ENCODE measurements at regions not wholly inside any gene's neighbourhood (a gene's known extent, or its start where the extent isn't known, plus 50 kb on each side); places are given as distances from the start of the nearest gene placed in this dataset.

DNA sequence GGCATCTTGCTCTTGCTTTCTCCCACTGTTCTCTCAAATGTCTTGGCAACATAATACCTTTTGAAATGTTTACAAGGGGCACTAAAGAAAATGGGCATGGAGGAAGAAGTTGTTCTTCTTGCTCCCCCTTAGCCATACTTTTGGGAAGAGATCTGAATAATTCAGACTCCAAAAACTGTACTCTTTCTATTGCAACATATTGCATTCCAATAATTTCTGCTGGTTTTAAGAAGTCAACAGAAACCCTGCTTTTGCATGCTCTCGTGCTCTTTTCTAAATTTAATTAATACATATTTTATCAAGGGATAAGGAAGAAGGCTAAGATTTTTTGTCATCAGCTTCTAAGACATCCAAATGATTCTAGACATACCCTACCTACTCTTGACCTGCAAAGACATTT is 409.9 kb upstream of the SOX5 start:
- no peak overlapping the region for H3K4me3 ChIP-seq (ENCODE audit: low read depth, low read length, poor library complexity, severe bottlenecking)
- TF ChIP-seq, protein P1, sequence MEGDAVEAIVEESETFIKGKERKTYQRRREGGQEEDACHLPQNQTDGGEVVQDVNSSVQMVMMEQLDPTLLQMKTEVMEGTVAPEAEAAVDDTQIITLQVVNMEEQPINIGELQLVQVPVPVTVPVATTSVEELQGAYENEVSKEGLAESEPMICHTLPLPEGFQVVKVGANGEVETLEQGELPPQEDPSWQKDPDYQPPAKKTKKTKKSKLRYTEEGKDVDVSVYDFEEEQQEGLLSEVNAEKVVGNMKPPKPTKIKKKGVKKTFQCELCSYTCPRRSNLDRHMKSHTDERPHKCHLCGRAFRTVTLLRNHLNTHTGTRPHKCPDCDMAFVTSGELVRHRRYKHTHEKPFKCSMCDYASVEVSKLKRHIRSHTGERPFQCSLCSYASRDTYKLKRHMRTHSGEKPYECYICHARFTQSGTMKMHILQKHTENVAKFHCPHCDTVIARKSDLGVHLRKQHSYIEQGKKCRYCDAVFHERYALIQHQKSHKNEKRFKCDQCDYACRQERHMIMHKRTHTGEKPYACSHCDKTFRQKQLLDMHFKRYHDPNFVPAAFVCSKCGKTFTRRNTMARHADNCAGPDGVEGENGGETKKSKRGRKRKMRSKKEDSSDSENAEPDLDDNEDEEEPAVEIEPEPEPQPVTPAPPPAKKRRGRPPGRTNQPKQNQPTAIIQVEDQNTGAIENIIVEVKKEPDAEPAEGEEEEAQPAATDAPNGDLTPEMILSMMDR (IDR thresholded peaks at IDR 0.05; ENCODE audit: low read length): no peak
- TF ChIP-seq EZH2 (IDR thresholded peaks at IDR 0.05; ENCODE audit: borderline replicate concordance, low read length): no peak

DNA sequence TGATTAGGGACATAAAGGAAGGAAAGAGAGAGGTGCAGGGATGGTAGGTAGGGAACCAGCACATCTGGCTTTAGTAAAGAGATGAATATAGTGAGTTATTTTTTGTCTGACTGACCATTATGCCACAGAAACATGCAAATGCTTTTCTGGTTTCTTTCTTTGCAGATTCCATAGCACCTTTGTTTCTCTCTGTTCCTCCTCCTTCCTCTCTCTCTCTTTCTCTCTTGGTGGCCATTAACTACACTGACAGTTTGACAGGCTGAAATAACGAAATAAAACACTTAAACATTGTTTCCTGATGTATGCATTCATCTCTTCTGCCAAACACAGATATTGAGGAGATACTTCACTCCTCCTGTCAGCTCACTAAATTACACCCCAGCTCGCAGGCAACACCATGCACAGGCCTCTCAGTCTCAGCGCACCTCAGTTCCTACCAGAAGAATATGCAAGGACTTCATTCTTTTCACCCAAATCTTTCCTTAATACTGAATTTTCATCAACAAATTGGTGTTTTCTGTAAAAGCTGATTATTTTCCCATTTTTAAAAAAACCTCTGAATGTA is 406.9 kb upstream of the SOX5 start:
- no peak overlapping the region for H3K9ac ChIP-seq (ENCODE audit: low read length)
- H3K27me3 ChIP-seq (ENCODE audit: insufficient read depth, low read length): no peaks in the 10 kb centered on the region
- no peaks in the 10 kb centered on the region for H3K9me3 ChIP-seq (ENCODE audit: low read length)
- TF ChIP-seq EZH2 (IDR thresholded peaks at IDR 0.05; ENCODE audit: borderline replicate concordance, low read length): no peak
- TF ChIP-seq, protein P1 (IDR thresholded peaks at IDR 0.05; ENCODE audit: low read length): no peak
- H3K27ac ChIP-seq (ENCODE audit: low read depth, low read length, poor library complexity, severe bottlenecking): no peak overlapping the region
- H3K36me3 ChIP-seq (ENCODE audit: insufficient read depth, low read length): no peaks in the 10 kb centered on the region
- H3K4me3 ChIP-seq (ENCODE audit: low read depth, low read length, poor library complexity, severe bottlenecking): no peak overlapping the region
- no peaks in the 10 kb centered on the region for H3K79me2 ChIP-seq (ENCODE audit: insufficient read depth, low read length)
- H3F3A ChIP-seq (ENCODE audit: insufficient read depth, low read length): no peaks in the 10 kb centered on the region
- H4K20me1 ChIP-seq (ENCODE audit: insufficient read depth, low read length): no peaks in the 10 kb centered on the region
- H3K4me2 ChIP-seq (ENCODE audit: low read length): no peak overlapping the region
- H2AFZ ChIP-seq (ENCODE audit: low read length): no peak overlapping the region
- H3K4me1 ChIP-seq (ENCODE audit: insufficient read depth, low read length, severe bottlenecking): no peaks in the 10 kb centered on the region
- H3K9me2 ChIP-seq (ENCODE audit: low read depth, low read length): no peaks in the 10 kb centered on the region

More for the DNA sequence above, 409.9 kb upstream of the SOX5 start:
- Histone ChIP-seq H3K36me3 (ENCODE audit: insufficient read depth, low read length) (no peaks in the 10 kb centered on the region), H3K4me1 (ENCODE audit: insufficient read depth, low read length, severe bottlenecking) (no peaks in the 10 kb centered on the region), H2AFZ (ENCODE audit: low read length) (no peak overlapping the region), H3K79me2 (ENCODE audit: insufficient read depth, low read length) (no peaks in the 10 kb centered on the region), H3K9me3 (ENCODE audit: low read length) (no peaks in the 10 kb centered on the region), H3K27me3 (ENCODE audit: insufficient read depth, low read length) (no peaks in the 10 kb centered on the region), H3K9me2 (ENCODE audit: low read depth, low read length) (no peaks in the 10 kb centered on the region), H3K4me2 (ENCODE audit: low read length) (no peak overlapping the region), H4K20me1 (ENCODE audit: insufficient read depth, low read length) (no peaks in the 10 kb centered on the region), H3K9ac (ENCODE audit: low read length) (no peak overlapping the region), H3K27ac (ENCODE audit: low read depth, low read length, poor library complexity, severe bottlenecking) (no peak overlapping the region), H3F3A (ENCODE audit: insufficient read depth, low read length) (no peaks in the 10 kb centered on the region)

DNA sequence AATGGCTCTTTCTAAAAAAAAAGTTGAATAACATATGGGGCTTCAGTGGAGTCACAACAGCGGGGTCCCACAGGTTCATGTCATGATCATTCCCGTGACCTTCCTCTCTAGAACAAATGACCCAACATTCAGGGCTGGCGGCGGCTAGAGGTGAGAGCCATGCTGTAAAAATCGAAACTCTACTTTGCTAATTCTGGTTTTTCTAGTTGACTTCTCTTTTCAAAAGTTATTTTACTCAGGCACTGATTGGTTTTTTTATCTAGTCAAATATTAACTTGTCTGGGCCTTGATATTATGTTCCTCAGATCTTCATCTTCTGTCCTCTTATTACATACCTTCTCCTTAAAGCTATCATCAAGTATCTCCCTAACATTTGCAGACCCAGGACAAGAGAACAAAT is 402.9 kb upstream of the SOX5 start:
- no peak overlapping the region for H3K4me3 ChIP-seq (ENCODE audit: low read depth, low read length, poor library complexity, severe bottlenecking)
- no peak overlapping the region for H3K27ac ChIP-seq (ENCODE audit: low read depth, low read length, poor library complexity, severe bottlenecking)
- no peaks in the 10 kb centered on the region for H3K9me3 ChIP-seq (ENCODE audit: low read length)
- no peak overlapping the region for H2AFZ ChIP-seq (ENCODE audit: low read length)
- TF ChIP-seq, protein P1 (IDR thresholded peaks at IDR 0.05; ENCODE audit: low read length): no peak
- no peaks in the 10 kb centered on the region for H3K4me1 ChIP-seq (ENCODE audit: insufficient read depth, low read length, severe bottlenecking)
- no peaks in the 10 kb centered on the region for H3K79me2 ChIP-seq (ENCODE audit: insufficient read depth, low read length)
- no peak overlapping the region for H3K9ac ChIP-seq (ENCODE audit: low read length)
- no peak overlapping the region for H3K4me2 ChIP-seq (ENCODE audit: low read length)
- H4K20me1 ChIP-seq (ENCODE audit: insufficient read depth, low read length): no peaks in the 10 kb centered on the region
- H3K36me3 ChIP-seq (ENCODE audit: insufficient read depth, low read length): no peaks in the 10 kb centered on the region
- H3K27me3 ChIP-seq (ENCODE audit: insufficient read depth, low read length): no peaks in the 10 kb centered on the region
- no peaks in the 10 kb centered on the region for H3K9me2 ChIP-seq (ENCODE audit: low read depth, low read length)
- H3F3A ChIP-seq (ENCODE audit: insufficient read depth, low read length): no peaks in the 10 kb centered on the region
